LNCaP clone FGC (cell line): ENCODE measurements at regions not wholly inside any gene's neighbourhood (a gene's known extent, or its start where the extent isn't known, plus 50 kb on each side); places are given as distances from the start of the nearest gene placed in this dataset.
"Not testable (repeated sequence)": the region's sequence is repeated elsewhere in the genome, so short reads cannot be mapped to it uniquely, and the experiment has no call there.

Source experiments
- DNase-seq: peaks from one replicate; pipeline ENCODE4 v3.0.0-alpha.2; 2011; ENCODE audit warnings: low read depth
- H3K4me3 ChIP-seq: 2 replicates; pipeline ENCODE4 v1.5.1; 2011; ENCODE audit warnings: mild to moderate bottlenecking, low read depth, low read length, control low read depth
- TF ChIP-seq, protein P1 (sequence below): IDR thresholded peaks from 2 replicates; pipeline ENCODE4 v1.5.1; 2012; ENCODE audit warnings: mild to moderate bottlenecking; ENCODE audit not compliant: control insufficient read depth, insufficient read depth; ENCODE audit errors: extremely low read depth

DNA sequence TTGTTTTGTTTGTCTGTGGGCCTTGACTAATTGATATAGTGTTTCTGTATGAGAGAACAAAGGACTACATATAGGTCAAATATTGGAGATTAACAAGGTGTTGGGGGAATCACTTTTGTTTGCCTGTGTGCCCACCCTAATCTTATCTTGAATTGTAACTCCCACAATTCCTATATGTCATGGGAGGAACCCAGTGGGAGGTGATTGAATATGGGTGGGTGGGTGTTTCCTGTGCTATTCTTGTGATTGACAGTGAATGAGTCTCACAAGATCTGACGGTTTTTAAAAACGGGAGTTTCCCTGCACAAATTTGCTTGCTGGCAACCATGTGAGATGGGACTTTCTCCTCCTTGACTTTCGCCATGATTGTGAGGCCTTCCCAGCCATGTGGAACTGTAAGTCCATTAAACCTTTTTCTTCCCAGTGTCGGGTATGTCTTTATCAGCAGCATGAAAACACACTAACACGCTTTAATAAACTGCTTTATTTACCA, 64.9 kb upstream of the HSPB3 start:
- no peak for DNase-seq
- no peak overlapping the region for H3K4me3 ChIP-seq
- TF ChIP-seq, protein P1, sequence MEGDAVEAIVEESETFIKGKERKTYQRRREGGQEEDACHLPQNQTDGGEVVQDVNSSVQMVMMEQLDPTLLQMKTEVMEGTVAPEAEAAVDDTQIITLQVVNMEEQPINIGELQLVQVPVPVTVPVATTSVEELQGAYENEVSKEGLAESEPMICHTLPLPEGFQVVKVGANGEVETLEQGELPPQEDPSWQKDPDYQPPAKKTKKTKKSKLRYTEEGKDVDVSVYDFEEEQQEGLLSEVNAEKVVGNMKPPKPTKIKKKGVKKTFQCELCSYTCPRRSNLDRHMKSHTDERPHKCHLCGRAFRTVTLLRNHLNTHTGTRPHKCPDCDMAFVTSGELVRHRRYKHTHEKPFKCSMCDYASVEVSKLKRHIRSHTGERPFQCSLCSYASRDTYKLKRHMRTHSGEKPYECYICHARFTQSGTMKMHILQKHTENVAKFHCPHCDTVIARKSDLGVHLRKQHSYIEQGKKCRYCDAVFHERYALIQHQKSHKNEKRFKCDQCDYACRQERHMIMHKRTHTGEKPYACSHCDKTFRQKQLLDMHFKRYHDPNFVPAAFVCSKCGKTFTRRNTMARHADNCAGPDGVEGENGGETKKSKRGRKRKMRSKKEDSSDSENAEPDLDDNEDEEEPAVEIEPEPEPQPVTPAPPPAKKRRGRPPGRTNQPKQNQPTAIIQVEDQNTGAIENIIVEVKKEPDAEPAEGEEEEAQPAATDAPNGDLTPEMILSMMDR: no peak

- H3K4me3 ChIP-seq: no peak overlapping the region
- TF ChIP-seq, protein P1: no peak
- peak; percentile 97 for DNase-seq
Observed at GRCh38 chr5:54390015-54390414, 65.5 kb upstream of the HSPB3 start.

GRCh38 chr5:54389399-54389798, 66.1 kb upstream of the HSPB3 start:
- DNase-seq, H3K4me3 ChIP-seq: not testable (repeated sequence)

DNA sequence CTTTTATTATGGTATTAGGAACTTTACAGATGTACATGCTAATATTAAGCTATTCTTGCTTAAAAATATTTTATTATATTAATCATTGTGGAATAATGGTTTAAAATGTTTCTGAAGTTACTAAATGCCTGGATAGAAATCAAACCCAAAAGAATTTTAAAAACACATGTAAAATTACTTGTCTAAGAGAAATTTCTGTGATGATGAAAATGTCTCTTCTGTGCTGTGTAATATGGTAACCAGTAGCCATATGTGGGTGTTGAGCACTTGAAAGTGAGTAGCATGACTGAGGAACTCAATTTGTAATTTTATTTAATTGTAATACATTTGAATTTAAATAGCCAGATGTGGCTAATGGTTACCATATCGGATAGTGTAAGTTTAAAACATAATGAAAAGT, 66.7 kb upstream of the HSPB3 start:
- no peak for DNase-seq
- TF ChIP-seq, protein P1: no peak
- H3K4me3 ChIP-seq: no peak overlapping the region

GRCh38 chr5:54388409-54388808, 67.1 kb upstream of the HSPB3 start:
- DNase-seq: no peak
- H3K4me3 ChIP-seq: no peak overlapping the region
- TF ChIP-seq, protein P1: no peak

- TF ChIP-seq, protein P1: no peak
- no peak overlapping the region for H3K4me3 ChIP-seq
- no peak for DNase-seq
Observed at GRCh38 chr5:54387659-54388232, 67.8 kb upstream of the HSPB3 start.

DNA sequence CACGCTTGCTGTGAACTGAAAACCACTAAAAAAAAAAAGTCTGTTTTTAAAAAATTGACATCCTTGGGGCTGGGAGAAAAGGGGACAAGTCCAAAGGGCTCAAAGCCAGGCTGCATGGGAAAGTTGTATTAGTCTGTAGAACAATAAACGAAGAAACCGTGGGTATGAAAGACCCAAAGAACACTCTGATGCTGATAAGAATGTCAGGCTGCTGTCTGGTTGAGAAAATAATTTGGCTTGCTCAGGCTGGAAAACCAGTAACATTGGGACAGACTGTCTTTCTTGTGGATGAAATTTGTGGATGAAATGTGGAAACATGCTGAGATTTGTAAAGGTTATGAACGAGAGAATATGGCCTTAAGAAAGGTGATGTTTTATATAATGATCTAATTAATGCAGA, 68.5 kb upstream of the HSPB3 start:
- TF ChIP-seq, protein P1: no peak
- no peak overlapping the region for H3K4me3 ChIP-seq
- DNase-seq: no peak

GRCh38 chr5:54385994-54386393, 69.5 kb upstream of the HSPB3 start:
- TF ChIP-seq, protein P1: no peak
- no peak overlapping the region for H3K4me3 ChIP-seq
- DNase-seq: no peak
